Stomach (tissue), 8 donors: ENCODE measurements at regions not wholly inside any gene's neighbourhood (a gene's known extent, or its start where the extent isn't known, plus 50 kb on each side); places are given as distances from the start of the nearest gene placed in this dataset.

Experiments
- DNase-seq, 2 donors: peaks; one replicate each; pipeline versions ENCODE4 v3.0.0 to v3.0.0-alpha.2; 2013 to 2019
- H3K27ac ChIP-seq, 5 donors: fragments of 200-600 bp in 4 of 5; sonication (generic) in 4 of 5; one replicate each; pipeline ENCODE4 v1.5.1; 2013 to 2019; ENCODE audit warnings: mild to moderate bottlenecking in 1 of 5, moderate library complexity in 1 of 5
- H3K27me3 ChIP-seq, 3 donors: fragments of 200-600 bp; sonication (generic); one replicate each; pipeline ENCODE4 v1.5.1; 2017 to 2019; ENCODE audit warnings: mixed run types in 1 of 3
- H3K36me3 ChIP-seq, 4 donors: fragments of 200-600 bp; sonication (generic); 1 replicate in 3 of 4; 2 replicates in 1 of 4; pipeline ENCODE4 v1.5.1; 2016 to 2019
- H3K4me1 ChIP-seq, 4 donors: fragments of 200-600 bp; sonication (generic); one replicate each; pipeline ENCODE4 v1.5.1; 2016 to 2019
- H3K4me3 ChIP-seq, 4 donors: fragments of 200-600 bp; sonication (generic) in 3 of 4; one replicate each; pipeline ENCODE4 v1.5.1; 2016 to 2019; ENCODE audit warnings: mild to moderate bottlenecking in 1 of 4
- H3K9me3 ChIP-seq, 4 donors: fragments of 200-600 bp; sonication (generic); one replicate each; pipeline ENCODE4 v1.5.1; 2016 to 2019
- CTCF ChIP-seq, 7 experiments: fragments of 450-650 bp in 4 of 7; fragments of 200-600 bp in 3 of 7; sonication (generic) in 3 of 7; IDR thresholded peaks; one replicate each; pipeline ENCODE4 v1.5.1; 2016 to 2019; ENCODE audit warnings: antibody characterized with exemption in 7 of 7, control low read depth in 2 of 7, mild to moderate bottlenecking in 1 of 7
- EP300 ChIP-seq: sonication (generic); formaldehyde crosslinking; IDR thresholded peaks from one replicate; pipeline ENCODE4 v1.6.1; 2017; ENCODE audit warnings: antibody characterized with exemption
- POLR2A ChIP-seq, 4 donors: fragments of 450-650 bp; IDR thresholded peaks; one replicate each; pipeline ENCODE4 v1.6.1; 2016; ENCODE audit warnings: antibody characterized with exemption in 4 of 4, control low read depth in 2 of 4, mild to moderate bottlenecking in 1 of 4, moderate library complexity in 1 of 4
- POLR2AphosphoS5 ChIP-seq, 3 donors: sonication (generic); formaldehyde crosslinking; IDR thresholded peaks; one replicate each; pipeline ENCODE4 v1.6.1; 2016; ENCODE audit warnings: antibody characterized with exemption in 3 of 3
- WGBS, 5 donors: extraction: QIAGEN DNeasy Blood & Tissue Kit in 3 of 5; methylation state at CpG; one replicate each; pipeline versions ENCODE4 v1.1.5 to v1.1.7; 2013 to 2018; 5-methylcytosine and 5-hydroxymethylcytosine counted together
- intact Hi-C: fragments of 100-400 bp; cut with DNase I; formaldehyde crosslinking; loops from one replicate; pipeline ENCODE4 v1.15.1; 2023; ENCODE audit warnings: low total_unique reads
- donor health status: healthy with polysubstance abuse.
- donor health status: Bipolar disorder and iron deficiency.
- donor health status: healthy.

- 19 to 62% (median 27%) methylated on average over 1 of the region's 1 CpG for WGBS, 5 donors
- DNase-seq = peak in 1 of 2 donors; percentile 39
These were observed 68.5 kb downstream of the CCDC71L start for GRCh38 chr7:106592282-106593027.

GRCh38 chr7:106591146-106591545, 69.8 kb downstream of the CCDC71L start:
- intact Hi-C loops = no loop called here
- Histone ChIP-seq H3K4me3 (no peak overlapping the region), H3K36me3 (no peaks in the 10 kb centered on the region), H3K9me3 (no peaks in the 10 kb centered on the region), H3K27ac (no peak overlapping the region), H3K27me3 (no peaks in the 10 kb centered on the region), H3K4me1 (no peaks in the 10 kb centered on the region)
- WGBS, 5 donors = 73 to 84% (median 83%) methylated on average over 4 of the region's 4 CpGs
- no peak for DNase-seq
- TF ChIP-seq CTCF (IDR thresholded peaks at IDR 0.05) (no peak), POLR2AphosphoS5 (IDR thresholded peaks at IDR 0.05) (no peak), EP300 (no peak), POLR2A (IDR thresholded peaks at IDR 0.05) (no peak)

More at GRCh38 chr7:106592282-106593027, 68.5 kb downstream of the CCDC71L start:
- no peaks in the 10 kb centered on the region for H3K4me1 ChIP-seq
- no peak overlapping the region for H3K4me3 ChIP-seq
- H3K27ac ChIP-seq = no peak overlapping the region
- H3K9me3 ChIP-seq = no peaks in the 10 kb centered on the region
- no peaks in the 10 kb centered on the region for H3K36me3 ChIP-seq
- TF ChIP-seq POLR2AphosphoS5 (IDR thresholded peaks at IDR 0.05) (no peak), EP300 (no peak), CTCF (IDR thresholded peaks at IDR 0.05) (no peak), POLR2A (IDR thresholded peaks at IDR 0.05) (no peak)
- no peaks in the 10 kb centered on the region for H3K27me3 ChIP-seq
- intact Hi-C loops = no loop called here

GRCh38 chr7:106590209-106590816, 70.6 kb downstream of the CCDC71L start:
- no peaks in the 10 kb centered on the region for H3K27me3 ChIP-seq
- TF ChIP-seq POLR2AphosphoS5 (IDR thresholded peaks at IDR 0.05) (no peak), POLR2A (IDR thresholded peaks at IDR 0.05) (no peak), CTCF (IDR thresholded peaks at IDR 0.05) (no peak), EP300 (no peak)
- no peak for DNase-seq
- H3K4me1 ChIP-seq = no peaks in the 10 kb centered on the region
- intact Hi-C loops = no loop called here
- H3K4me3 ChIP-seq = no peak overlapping the region
- 30 to 52% (median 44%) methylated on average over 3 of the region's 3 CpGs for WGBS, 5 donors
- H3K27ac ChIP-seq = no peak overlapping the region
- H3K36me3 ChIP-seq = no peaks in the 10 kb centered on the region
- H3K9me3 ChIP-seq = no peaks in the 10 kb centered on the region

- 87 to 95% (median 89%) methylated on average over 6 of the region's 6 CpGs for WGBS, 5 donors
- no peaks in the 10 kb centered on the region for H3K4me1 ChIP-seq
- intact Hi-C loops = no loop called here
- H3K9me3 ChIP-seq = no peaks in the 10 kb centered on the region
- no peaks in the 10 kb centered on the region for H3K36me3 ChIP-seq
- H3K27ac ChIP-seq = no peak overlapping the region
- DNase-seq = no peak
- H3K4me3 ChIP-seq = no peak overlapping the region
- no peaks in the 10 kb centered on the region for H3K27me3 ChIP-seq
- TF ChIP-seq POLR2AphosphoS5 (IDR thresholded peaks at IDR 0.05) (no peak), EP300 (no peak), POLR2A (IDR thresholded peaks at IDR 0.05) (no peak), CTCF (IDR thresholded peaks at IDR 0.05) (no peak)
These were observed 71.6 kb downstream of the CCDC71L start for GRCh38 chr7:106589198-106589879.
